ENCODE measurements at regions not wholly inside any gene's neighbourhood (a gene's known extent, or its start where the extent isn't known, plus 50 kb on each side); places are given as distances from the start of the nearest gene placed in this dataset.

- DNase-seq (ENCODE audit: low read depth, low spot score) = no peak
- TF ChIP-seq CTCF (optimal IDR thresholded peaks at IDR 0.05 in 1 of 3, IDR thresholded peaks at IDR 0.05 in 1 of 3, conservative IDR thresholded peaks at IDR 0.05 in 1 of 3; ENCODE audit: extremely low read depth in 1 of 3, insufficient read depth in 2 of 3, low read length in 3 of 3) (no peak), EZH2 (IDR thresholded peaks at IDR 0.05; ENCODE audit: low read length) (no peak)
- FAIRE-seq = no peak
These were observed 336.3 kb upstream of the PTCHD4 start for GRCh38 chr6:48447251-48447650.

DNA sequence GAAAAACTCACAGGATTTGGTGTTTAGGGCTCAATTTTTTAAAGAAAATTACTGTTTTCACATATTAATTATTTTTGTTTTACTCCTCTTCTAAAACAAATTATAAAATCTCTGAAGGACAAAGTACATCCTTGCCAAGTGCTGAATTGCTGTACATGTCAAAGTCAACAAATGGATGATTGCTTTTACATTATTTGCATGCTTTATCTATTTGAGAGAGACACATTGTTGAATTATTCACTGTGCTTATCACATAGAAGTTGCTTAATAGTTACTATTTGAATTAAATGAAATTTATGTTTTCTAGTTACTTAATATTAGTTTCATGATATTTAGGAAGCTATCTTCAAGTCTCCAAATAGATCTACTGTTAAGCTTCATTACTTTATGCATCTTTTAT, 318.6 kb upstream of the PTCHD4 start:
- no peaks in the 10 kb centered on the region for H3K9me1 ChIP-seq (ENCODE audit: control insufficient read depth, extremely low read depth, insufficient read depth, low read length)
- H3K4me2 ChIP-seq (ENCODE audit: control insufficient read depth, extremely low read depth, insufficient read depth, low read depth, low read length) = peak overlapping the region; percentile 39
- no peaks in the 10 kb centered on the region for H3K36me3 ChIP-seq (ENCODE audit: control insufficient read depth in 2 of 2, extremely low read depth in 1 of 2, insufficient read depth in 2 of 2, low read length in 2 of 2)
- DNase-seq (ENCODE audit: low read depth, low spot score) = no peak
- H3K4me3 ChIP-seq (ENCODE audit: control insufficient read depth in 2 of 3, extremely low read depth in 1 of 3, insufficient read depth in 2 of 3, low read depth in 1 of 3, low read length in 3 of 3) = no peak overlapping the region
- no peak for TF ChIP-seq CTCF (optimal IDR thresholded peaks at IDR 0.05 in 1 of 3, IDR thresholded peaks at IDR 0.05 in 1 of 3, conservative IDR thresholded peaks at IDR 0.05 in 1 of 3; ENCODE audit: extremely low read depth in 1 of 3, insufficient read depth in 2 of 3, low read length in 3 of 3)
- TF ChIP-seq EZH2 (IDR thresholded peaks at IDR 0.05; ENCODE audit: low read length) = no peak
- H3K27me3 ChIP-seq (ENCODE audit: control insufficient read depth, extremely low read depth, insufficient read depth, low read length) = no peaks in the 10 kb centered on the region
- FAIRE-seq = no peak
- H3K79me2 ChIP-seq (ENCODE audit: control insufficient read depth, insufficient read depth, low read length) = no peaks in the 10 kb centered on the region
- no peak overlapping the region for H3K9ac ChIP-seq (ENCODE audit: control insufficient read depth, extremely low read depth, insufficient read depth, low read length)
- dilution Hi-C loops (cut with MboI; ENCODE audit: extremely low pct_ligation_motif_present, low sequenced_read_pairs) = no loop called here
- H4K20me1 ChIP-seq (ENCODE audit: control insufficient read depth, extremely low read depth, insufficient read depth, low read length) = no peaks in the 10 kb centered on the region
- peak overlapping the region; percentile 13 for H3K27ac ChIP-seq (ENCODE audit: control insufficient read depth, insufficient read depth, low read length)
- no peak overlapping the region for H2AFZ ChIP-seq (ENCODE audit: control insufficient read depth, low read length)
- no peaks in the 10 kb centered on the region for H3K9me3 ChIP-seq (ENCODE audit: control insufficient read depth, low read depth, low read length)
- peaks cover 20% of the 10 kb centered on the region for H3K4me1 ChIP-seq (ENCODE audit: control insufficient read depth, extremely low read depth, insufficient read depth, low read length)

More at GRCh38 chr6:48447251-48447650, 336.3 kb upstream of the PTCHD4 start:
- no peaks in the 10 kb centered on the region for H3K9me1 ChIP-seq (ENCODE audit: control insufficient read depth, extremely low read depth, insufficient read depth, low read length)
- dilution Hi-C loops (cut with MboI; ENCODE audit: extremely low pct_ligation_motif_present, low sequenced_read_pairs) = no loop called here
- H3K4me1 ChIP-seq (ENCODE audit: control insufficient read depth, extremely low read depth, insufficient read depth, low read length) = no peaks in the 10 kb centered on the region
- H4K20me1 ChIP-seq (ENCODE audit: control insufficient read depth, extremely low read depth, insufficient read depth, low read length) = no peaks in the 10 kb centered on the region
- no peaks in the 10 kb centered on the region for H3K27me3 ChIP-seq (ENCODE audit: control insufficient read depth, extremely low read depth, insufficient read depth, low read length)
- no peak overlapping the region for H2AFZ ChIP-seq (ENCODE audit: control insufficient read depth, low read length)
- no peaks in the 10 kb centered on the region for H3K9me3 ChIP-seq (ENCODE audit: control insufficient read depth, low read depth, low read length)
- H3K79me2 ChIP-seq (ENCODE audit: control insufficient read depth, insufficient read depth, low read length) = no peaks in the 10 kb centered on the region
- no peak overlapping the region for H3K27ac ChIP-seq (ENCODE audit: control insufficient read depth, insufficient read depth, low read length)
- no peak overlapping the region for H3K9ac ChIP-seq (ENCODE audit: control insufficient read depth, extremely low read depth, insufficient read depth, low read length)
- no peaks in the 10 kb centered on the region for H3K36me3 ChIP-seq (ENCODE audit: control insufficient read depth in 2 of 2, extremely low read depth in 1 of 2, insufficient read depth in 2 of 2, low read length in 2 of 2)
- no peak overlapping the region for H3K4me2 ChIP-seq (ENCODE audit: control insufficient read depth, extremely low read depth, insufficient read depth, low read depth, low read length)
- no peak overlapping the region for H3K4me3 ChIP-seq (ENCODE audit: control insufficient read depth in 2 of 3, extremely low read depth in 1 of 3, insufficient read depth in 2 of 3, low read depth in 1 of 3, low read length in 3 of 3)

Measured in keratinocyte (primary cell).